GM19455 (cell line): ENCODE measurements at regions not wholly inside any gene's neighbourhood (a gene's known extent, or its start where the extent isn't known, plus 50 kb on each side); places are given as distances from the start of the nearest gene placed in this dataset.

ENCODE experiments used
- ATAC-seq: cut with Tn5 transposase; IDR thresholded peaks from one replicate; pipeline ENCODE4 v1.9.1; 2021; ENCODE audit not compliant: unreplicated experiment

- no peak for ATAC-seq
Measured at GRCh38 chr3:4021162-4021561, 221.9 kb downstream of the LRRN1 start.

- no peak for ATAC-seq
Measured at GRCh38 chr3:4029135-4029534, 229.9 kb downstream of the LRRN1 start.

GRCh38 chr3:4030624-4031023 is 231.4 kb downstream of the LRRN1 start:
- no peak for ATAC-seq

- ATAC-seq = no peak
Measured at GRCh38 chr3:4033296-4033695, 234.1 kb downstream of the LRRN1 start.

GRCh38 chr3:4036046-4036445 is 236.8 kb downstream of the LRRN1 start:
- no peak for ATAC-seq

GRCh38 chr3:4038351-4038750 is 239.1 kb downstream of the LRRN1 start:
- no peak for ATAC-seq

GRCh38 chr3:4042070-4042469 is 242.8 kb downstream of the LRRN1 start:
- ATAC-seq = no peak

- no peak for ATAC-seq
Measured at GRCh38 chr3:4042869-4043268, 243.6 kb downstream of the LRRN1 start.

- no peak for ATAC-seq
Measured at GRCh38 chr3:4043867-4044575, 244.8 kb downstream of the LRRN1 start.

GRCh38 chr3:4044619-4045018 is 245.4 kb downstream of the LRRN1 start:
- ATAC-seq = no peak

- no peak for ATAC-seq
Measured at GRCh38 chr3:4045756-4046155, 246.5 kb downstream of the LRRN1 start.

- ATAC-seq = no peak
Measured at GRCh38 chr3:4047366-4047765, 248.1 kb downstream of the LRRN1 start.

GRCh38 chr3:4052706-4053105 is 250.5 kb upstream of the SETMAR start:
- ATAC-seq = no peak

- no peak for ATAC-seq
Measured at GRCh38 chr3:4053975-4054374, 249.2 kb upstream of the SETMAR start.

- no peak for ATAC-seq
Measured at GRCh38 chr3:4060064-4060463, 243.1 kb upstream of the SETMAR start.

- ATAC-seq = no peak
Measured at GRCh38 chr3:4060603-4061002, 242.6 kb upstream of the SETMAR start.

GRCh38 chr3:4061195-4061594 is 242.0 kb upstream of the SETMAR start:
- ATAC-seq = no peak

- no peak for ATAC-seq
Measured at GRCh38 chr3:4061783-4062360, 241.3 kb upstream of the SETMAR start.

GRCh38 chr3:4062621-4063020 is 240.5 kb upstream of the SETMAR start:
- no peak for ATAC-seq

- ATAC-seq = no peak
Measured at GRCh38 chr3:4063916-4064574, 239.1 kb upstream of the SETMAR start.

GRCh38 chr3:4065085-4065484 is 238.1 kb upstream of the SETMAR start:
- no peak for ATAC-seq

GRCh38 chr3:4065554-4065953 is 237.6 kb upstream of the SETMAR start:
- ATAC-seq = no peak
